Omental fat pad (tissue), 3 donors: ENCODE measurements at regions not wholly inside any gene's neighbourhood (a gene's known extent, or its start where the extent isn't known, plus 50 kb on each side); places are given as distances from the start of the nearest gene placed in this dataset.
A peak's percentile ranks its signal among the peaks of the same experiment; 100 is the strongest.

Experiments
- ATAC-seq: fragments of 150-250 bp; one replicate; pipeline ENCODE4 v1.9.1; 2016; ENCODE audit warnings: mild to moderate bottlenecking, moderate library complexity; ENCODE audit not compliant: low FRiP score
- DNase-seq: peaks from one replicate; pipeline ENCODE4 v3.0.0-alpha.2; 2019; ENCODE audit warnings: low spot score
- TF ChIP-seq, protein P1 (sequence below), 3 donors: fragments of 450-650 bp; IDR thresholded peaks; one replicate each; pipeline ENCODE4 v1.5.1; 2016 to 2017; ENCODE audit warnings: antibody characterized with exemption in 3 of 3, mild to moderate bottlenecking in 3 of 3, moderate library complexity in 2 of 3

GRCh38 chr11:26790738-26791137 is 68.9 kb upstream of the SLC5A12 start:
- TF ChIP-seq, protein P1, sequence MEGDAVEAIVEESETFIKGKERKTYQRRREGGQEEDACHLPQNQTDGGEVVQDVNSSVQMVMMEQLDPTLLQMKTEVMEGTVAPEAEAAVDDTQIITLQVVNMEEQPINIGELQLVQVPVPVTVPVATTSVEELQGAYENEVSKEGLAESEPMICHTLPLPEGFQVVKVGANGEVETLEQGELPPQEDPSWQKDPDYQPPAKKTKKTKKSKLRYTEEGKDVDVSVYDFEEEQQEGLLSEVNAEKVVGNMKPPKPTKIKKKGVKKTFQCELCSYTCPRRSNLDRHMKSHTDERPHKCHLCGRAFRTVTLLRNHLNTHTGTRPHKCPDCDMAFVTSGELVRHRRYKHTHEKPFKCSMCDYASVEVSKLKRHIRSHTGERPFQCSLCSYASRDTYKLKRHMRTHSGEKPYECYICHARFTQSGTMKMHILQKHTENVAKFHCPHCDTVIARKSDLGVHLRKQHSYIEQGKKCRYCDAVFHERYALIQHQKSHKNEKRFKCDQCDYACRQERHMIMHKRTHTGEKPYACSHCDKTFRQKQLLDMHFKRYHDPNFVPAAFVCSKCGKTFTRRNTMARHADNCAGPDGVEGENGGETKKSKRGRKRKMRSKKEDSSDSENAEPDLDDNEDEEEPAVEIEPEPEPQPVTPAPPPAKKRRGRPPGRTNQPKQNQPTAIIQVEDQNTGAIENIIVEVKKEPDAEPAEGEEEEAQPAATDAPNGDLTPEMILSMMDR (IDR thresholded peaks at IDR 0.05), result no peak
- ATAC-seq (no peak), DNase-seq (no peak)

DNA sequence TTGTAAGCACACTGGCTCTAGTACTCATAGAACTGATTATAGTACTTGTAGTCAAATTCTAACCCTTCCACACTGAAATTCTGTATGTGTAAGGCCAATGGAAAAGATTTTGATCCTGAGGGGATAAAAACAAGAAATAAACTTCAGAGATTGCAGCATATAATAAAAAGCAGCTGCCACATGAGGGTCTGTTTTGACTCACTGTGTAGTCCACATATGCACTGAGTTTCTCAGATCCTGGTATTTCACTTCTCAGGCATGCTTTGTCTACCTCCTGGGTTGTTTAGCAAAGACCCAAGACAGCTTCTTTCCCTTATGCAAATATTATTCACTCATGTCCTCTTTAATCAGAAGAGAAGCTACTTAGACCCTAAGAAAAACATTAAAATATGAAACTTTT is 71.1 kb upstream of the SLC5A12 start:
- TF ChIP-seq, protein P1 (IDR thresholded peaks at IDR 0.05), result no peak
- ATAC-seq (no peak), DNase-seq (no peak)

- TF ChIP-seq, protein P1 (IDR thresholded peaks at IDR 0.05), result no peak
- no peak for ATAC-seq
Measured at GRCh38 chr11:26793487-26793886, 71.6 kb upstream of the SLC5A12 start.

DNA sequence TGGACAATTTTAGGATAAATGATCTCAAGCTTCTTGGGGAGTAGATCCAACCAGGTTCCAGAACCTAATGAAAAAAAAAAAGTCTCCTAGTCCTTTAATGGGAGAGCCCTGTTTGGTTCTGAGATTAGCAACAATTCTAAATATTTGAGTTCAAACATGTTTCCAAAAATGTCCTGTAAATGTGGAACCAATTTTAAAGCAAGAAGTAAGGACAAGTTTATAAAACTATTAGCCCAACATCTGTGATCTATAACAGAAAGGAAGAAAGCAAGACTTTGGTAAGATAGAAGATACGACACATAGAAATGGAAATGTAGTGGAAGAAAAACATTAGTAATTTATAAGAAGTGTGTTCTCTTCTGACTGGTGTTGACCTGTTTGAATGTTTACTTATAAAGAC is 79.7 kb upstream of the SLC5A12 start:
- no peak for ATAC-seq
- TF ChIP-seq, protein P1 (IDR thresholded peaks at IDR 0.05), result no peak

More at GRCh38 chr11:26793487-26793886, 71.6 kb upstream of the SLC5A12 start:
- DNase-seq, result no peak

GRCh38 chr11:26805001-26805400 is 83.1 kb upstream of the SLC5A12 start:
- no peak for ATAC-seq
- DNase-seq, result no peak
- TF ChIP-seq, protein P1 (IDR thresholded peaks at IDR 0.05), result no peak

More for the DNA sequence above, 79.7 kb upstream of the SLC5A12 start:
- DNase-seq, result no peak

DNA sequence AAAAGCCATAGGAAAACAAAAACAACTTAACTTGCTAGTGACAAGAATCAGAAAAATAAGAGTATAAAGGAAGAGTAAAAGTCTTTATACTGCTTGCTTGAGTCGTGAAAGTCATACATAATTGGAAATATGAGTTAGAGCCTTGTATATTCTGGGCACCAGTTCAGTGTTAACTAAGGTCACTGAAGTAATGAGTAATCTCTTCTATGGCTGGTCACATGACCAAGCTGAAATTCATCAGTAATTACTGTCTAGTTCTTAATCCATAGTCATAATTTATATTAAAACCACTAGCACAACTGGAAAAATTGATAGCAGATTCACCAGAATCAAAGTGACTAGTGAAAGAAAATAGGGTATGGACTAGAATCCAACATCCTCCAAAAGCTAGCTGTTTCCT is 84.4 kb upstream of the SLC5A12 start:
- ATAC-seq (peak; percentile 70), DNase-seq (no peak)
- TF ChIP-seq, protein P1 (IDR thresholded peaks at IDR 0.05), result no peak

GRCh38 chr11:26820739-26821138 is 98.9 kb upstream of the SLC5A12 start:
- TF ChIP-seq, protein P1 (IDR thresholded peaks at IDR 0.05), result no peak
- DNase-seq (no peak), ATAC-seq (peak; percentile 93)
